Caco-2 (cell line): ENCODE measurements at regions not wholly inside any gene's neighbourhood (a gene's known extent, or its start where the extent isn't known, plus 50 kb on each side); places are given as distances from the start of the nearest gene placed in this dataset.
A peak's percentile ranks its signal among the peaks of the same experiment; 100 is the strongest.

Source experiments
- BruUV-seq: library from RNA; stranded (reverse); fragments of 400-500 nt; replicated peaks from 2 replicates; lab custom pipeline; 2021; lab: Mats Ljungman, UMichigan
- CTCF ChIA-PET: fragments of 300-600 bp; sonication (Branson Sonifier 250); formaldehyde crosslinking; loops from one replicate; lab custom pipeline; 2022; ENCODE audit warnings: antibody characterized with exemption; lab: Charles Lee
- POLR2A ChIA-PET: fragments of 300-600 bp; sonication (Branson Sonifier 250); formaldehyde crosslinking; loops from one replicate; lab custom pipeline; 2022; ENCODE audit warnings: antibody characterized with exemption; lab: Charles Lee
- DNase-seq, 2 experiments: peaks; one replicate each; pipeline versions ENCODE4 v3.0.0 to v3.0.0-alpha.2; 2020 to 2022
- H3K27me3 ChIP-seq: replicated peaks from 2 replicates; pipeline ENCODE4 v1.6.0; 2011; ENCODE audit warnings: low read length; ENCODE audit not compliant: control insufficient read depth, insufficient read depth
- H3K36me3 ChIP-seq: 2 replicates; pipeline ENCODE4 v1.5.1; 2011; ENCODE audit warnings: low read length; ENCODE audit not compliant: control insufficient read depth, insufficient read depth
- H3K4me1 ChIP-seq: fragments of 250-450 bp; sonication (Bioruptor Pico); 2 replicates; pipeline ENCODE4 v1.5.1; 2020; ENCODE audit warnings: mild to moderate bottlenecking
- H3K4me3 ChIP-seq: 2 replicates; pipeline ENCODE4 v1.5.1; 2011; ENCODE audit warnings: low read depth, mild to moderate bottlenecking, control low read depth, low read length
- H3K9me3 ChIP-seq: fragments of 250-450 bp; sonication (Bioruptor Pico); 2 replicates; pipeline ENCODE4 v1.5.1; 2020; ENCODE audit warnings: mild to moderate bottlenecking, moderate library complexity
- H3K27ac Mint-ChIP-seq: one replicate; pipeline ENCODE4 v1.8.0; 2022; ENCODE audit warnings: mixed read lengths; ENCODE audit not compliant: unreplicated experiment
- H3K27me3 Mint-ChIP-seq: one replicate; pipeline ENCODE4 v1.8.0; 2022; ENCODE audit warnings: mixed read lengths; ENCODE audit not compliant: insufficient read depth, unreplicated experiment
- H3K36me3 Mint-ChIP-seq: one replicate; pipeline ENCODE4 v1.8.0; 2022; ENCODE audit warnings: mild to moderate bottlenecking, mixed read lengths; ENCODE audit not compliant: insufficient read depth, unreplicated experiment
- H3K4me1 Mint-ChIP-seq: one replicate; pipeline ENCODE4 v1.8.0; 2022; ENCODE audit warnings: low read depth, mixed read lengths; ENCODE audit not compliant: unreplicated experiment
- H3K4me3 Mint-ChIP-seq: one replicate; pipeline ENCODE4 v1.8.0; 2022; ENCODE audit warnings: mild to moderate bottlenecking, moderate library complexity, mixed read lengths; ENCODE audit not compliant: unreplicated experiment
- H3K9me3 Mint-ChIP-seq: one replicate; pipeline ENCODE4 v1.8.0; 2022; ENCODE audit warnings: mixed read lengths; ENCODE audit not compliant: unreplicated experiment
- intact Hi-C: fragments of 100-400 bp; cut with micrococcal nuclease; formaldehyde crosslinking; loops from one replicate; pipeline ENCODE4 v1.10.0; 2022; ENCODE audit not compliant: unreplicated experiment
- TF ChIP-seq, protein P1 (sequence below), 2 experiments: fragments of 200-600 bp in 1 of 2; IDR thresholded peaks; 1 replicate in 1 of 2; 2 replicates in 1 of 2; pipeline versions ENCODE4 v1.5.1 to v1.8.0; 2011 to 2022; ENCODE audit warnings: antibody characterized with exemption in 1 of 2, control low read depth in 1 of 2, inconsistent platforms in 1 of 2, low read depth in 1 of 2, low read length in 1 of 2, mild to moderate bottlenecking in 1 of 2, moderate library complexity in 1 of 2; ENCODE audit not compliant: insufficient read depth in 1 of 2, severe bottlenecking in 1 of 2, unreplicated experiment in 1 of 2

DNA sequence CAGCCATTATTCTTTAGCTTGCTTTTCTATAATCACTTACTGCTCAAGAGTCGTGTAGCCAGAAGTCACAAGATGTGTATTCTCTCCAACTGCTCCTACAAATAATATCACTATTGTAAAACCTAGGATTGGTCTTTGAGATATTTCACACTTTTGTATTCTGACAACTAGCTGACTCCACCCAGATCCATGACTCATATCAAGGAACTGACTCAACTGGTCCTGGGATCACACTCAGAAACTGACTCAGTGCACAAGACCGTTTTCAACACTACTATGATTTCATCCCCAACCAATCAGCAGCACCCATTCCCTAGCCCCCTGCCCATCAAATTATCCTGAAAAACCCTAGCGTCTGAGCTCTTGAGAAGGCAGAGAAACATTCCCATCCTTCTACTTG lies 56.5 kb upstream of the ORC5 start:
- ChIA-PET CTCF (no interaction called here), POLR2A (no interaction called here)
- H3K4me1 Mint-ChIP-seq = no peaks in the 10 kb centered on the region

DNA sequence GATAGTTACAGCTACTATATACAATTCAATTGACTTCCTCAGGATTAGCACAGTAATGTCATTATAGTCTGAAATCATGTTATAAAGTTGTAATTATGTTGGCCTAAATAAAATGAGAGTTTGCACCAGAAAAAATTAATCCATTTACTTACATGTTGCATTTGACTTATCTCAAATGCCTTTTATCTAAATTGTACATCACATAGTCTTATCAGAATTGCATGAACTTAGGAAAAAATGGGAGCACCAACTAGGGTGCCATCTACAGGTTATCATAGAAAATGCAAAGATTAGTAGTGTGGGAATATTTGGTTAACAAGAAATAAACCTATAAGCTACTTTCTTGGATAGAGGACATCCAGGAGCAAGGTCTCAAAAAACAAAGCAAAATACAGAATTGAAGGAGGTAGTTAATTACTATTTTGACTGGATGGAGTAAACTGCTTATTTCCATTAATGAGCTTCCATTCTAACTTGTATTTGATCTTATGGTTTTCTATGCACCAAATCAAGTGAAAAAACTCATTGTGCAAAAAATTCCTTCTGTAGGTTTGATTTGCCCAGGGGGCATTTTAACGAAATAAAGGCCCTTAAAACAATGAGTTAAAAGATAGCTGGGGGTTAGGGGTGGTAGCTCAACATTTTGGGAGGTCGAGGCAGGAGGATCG lies 60.0 kb upstream of the ORC5 start:
- intact Hi-C loops = no loop called here
- CTCF ChIA-PET = interaction anchor here (1.8 kb wide), 1 partner anchor 36 kb away, joined by 10 read pairs; no protein-coding TSS in a partner anchor
- Histone ChIP-seq H3K9me3 (0 out of 2 replicates have a peak, but pooled peaks cover 10% of the 10 kb centered on the region), H3K27me3 (no peaks in the 10 kb centered on the region), H3K36me3 (no peaks in the 10 kb centered on the region), H3K4me1 (no peaks in the 10 kb centered on the region), H3K4me3 (no peak overlapping the region)
- H3K4me3 Mint-ChIP-seq = no peak overlapping the region
- no peak overlapping the region for H3K27ac Mint-ChIP-seq
- H3K27me3 Mint-ChIP-seq = peaks cover 9% of the 10 kb centered on the region
- H3K4me1 Mint-ChIP-seq = no peaks in the 10 kb centered on the region
- POLR2A ChIA-PET = no interaction called here
- no peak for DNase-seq
- H3K9me3 Mint-ChIP-seq = peaks cover 18% of the 10 kb centered on the region
- no TSS peak for BruUV-seq
- TF ChIP-seq, protein P1, sequence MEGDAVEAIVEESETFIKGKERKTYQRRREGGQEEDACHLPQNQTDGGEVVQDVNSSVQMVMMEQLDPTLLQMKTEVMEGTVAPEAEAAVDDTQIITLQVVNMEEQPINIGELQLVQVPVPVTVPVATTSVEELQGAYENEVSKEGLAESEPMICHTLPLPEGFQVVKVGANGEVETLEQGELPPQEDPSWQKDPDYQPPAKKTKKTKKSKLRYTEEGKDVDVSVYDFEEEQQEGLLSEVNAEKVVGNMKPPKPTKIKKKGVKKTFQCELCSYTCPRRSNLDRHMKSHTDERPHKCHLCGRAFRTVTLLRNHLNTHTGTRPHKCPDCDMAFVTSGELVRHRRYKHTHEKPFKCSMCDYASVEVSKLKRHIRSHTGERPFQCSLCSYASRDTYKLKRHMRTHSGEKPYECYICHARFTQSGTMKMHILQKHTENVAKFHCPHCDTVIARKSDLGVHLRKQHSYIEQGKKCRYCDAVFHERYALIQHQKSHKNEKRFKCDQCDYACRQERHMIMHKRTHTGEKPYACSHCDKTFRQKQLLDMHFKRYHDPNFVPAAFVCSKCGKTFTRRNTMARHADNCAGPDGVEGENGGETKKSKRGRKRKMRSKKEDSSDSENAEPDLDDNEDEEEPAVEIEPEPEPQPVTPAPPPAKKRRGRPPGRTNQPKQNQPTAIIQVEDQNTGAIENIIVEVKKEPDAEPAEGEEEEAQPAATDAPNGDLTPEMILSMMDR (IDR thresholded peaks at IDR 0.05; ENCODE audit: insufficient read depth in 1 of 2, low read depth in 1 of 2, low read length in 1 of 2, severe bottlenecking in 1 of 2, unreplicated experiment in 1 of 2) = peak in 1 of 2 experiments; percentile 19
- H3K36me3 Mint-ChIP-seq = no peaks in the 10 kb centered on the region

More for the DNA sequence above, 56.5 kb upstream of the ORC5 start:
- Histone ChIP-seq H3K4me1 (no peaks in the 10 kb centered on the region), H3K36me3 (no peaks in the 10 kb centered on the region), H3K4me3 (no peak overlapping the region), H3K27me3 (no peaks in the 10 kb centered on the region), H3K9me3 (0 out of 2 replicates have a peak, but pooled peaks cover 10% of the 10 kb centered on the region)
- Mint-ChIP-seq H3K4me3 (no peak overlapping the region), H3K27me3 (peaks cover 10% of the 10 kb centered on the region), H3K36me3 (no peaks in the 10 kb centered on the region), H3K9me3 (peaks cover 18% of the 10 kb centered on the region), H3K27ac (no peak overlapping the region)
- no peak for DNase-seq
- TF ChIP-seq, protein P1 (IDR thresholded peaks at IDR 0.05; ENCODE audit: insufficient read depth in 1 of 2, low read depth in 1 of 2, low read length in 1 of 2, severe bottlenecking in 1 of 2, unreplicated experiment in 1 of 2) = no peak
- intact Hi-C loops = no loop called here
- BruUV-seq = no TSS peak

DNA sequence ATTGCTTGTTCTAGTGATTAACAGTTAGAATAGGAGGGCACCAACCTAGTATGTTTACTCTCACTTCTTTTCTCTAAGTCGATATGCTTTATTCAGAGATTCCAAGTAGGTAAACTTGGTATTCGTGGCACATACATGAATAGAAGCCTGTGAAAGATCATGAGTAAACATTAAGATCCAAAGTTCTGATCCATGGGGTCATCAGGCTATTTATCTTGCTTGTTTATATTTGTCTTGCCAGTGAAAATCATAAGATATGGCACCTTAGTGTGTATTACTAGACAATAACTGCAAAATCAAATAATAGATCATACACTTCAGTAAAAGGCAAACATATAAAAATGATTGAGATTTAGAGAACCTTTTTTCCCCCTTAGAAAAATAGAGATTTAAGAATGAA lies 56.5 kb upstream of the LHFPL3 start:
- H3K27ac Mint-ChIP-seq = no peak overlapping the region
- BruUV-seq = no TSS peak
- peaks cover 15% of the 10 kb centered on the region for H3K27me3 Mint-ChIP-seq
- ChIA-PET CTCF (no interaction called here), POLR2A (no interaction called here)
- H3K9me3 Mint-ChIP-seq = peaks cover 19% of the 10 kb centered on the region
- H3K4me1 ChIP-seq = no peaks in the 10 kb centered on the region
- no peaks in the 10 kb centered on the region for H3K36me3 Mint-ChIP-seq
- intact Hi-C loops = loop anchor here (1.0 to 5.0 kb wide), 2 partner anchors 145 to 576 kb away; no protein-coding TSS in a partner anchor
- H3K4me3 ChIP-seq = no peak overlapping the region
- TF ChIP-seq, protein P1 (IDR thresholded peaks at IDR 0.05; ENCODE audit: insufficient read depth in 1 of 2, low read depth in 1 of 2, low read length in 1 of 2, severe bottlenecking in 1 of 2, unreplicated experiment in 1 of 2) = no peak
- no peaks in the 10 kb centered on the region for H3K9me3 ChIP-seq
- H3K4me3 Mint-ChIP-seq = no peak overlapping the region
- no peaks in the 10 kb centered on the region for H3K36me3 ChIP-seq
- H3K27me3 ChIP-seq = no peaks in the 10 kb centered on the region
- H3K4me1 Mint-ChIP-seq = no peaks in the 10 kb centered on the region
- no peak for DNase-seq
